ENCODE measurements at regions not wholly inside any gene's neighbourhood (a gene's known extent, or its start where the extent isn't known, plus 50 kb on each side); places are given as distances from the start of the nearest gene placed in this dataset.
A peak's percentile ranks its signal among the peaks of the same experiment; 100 is the strongest.

DNA sequence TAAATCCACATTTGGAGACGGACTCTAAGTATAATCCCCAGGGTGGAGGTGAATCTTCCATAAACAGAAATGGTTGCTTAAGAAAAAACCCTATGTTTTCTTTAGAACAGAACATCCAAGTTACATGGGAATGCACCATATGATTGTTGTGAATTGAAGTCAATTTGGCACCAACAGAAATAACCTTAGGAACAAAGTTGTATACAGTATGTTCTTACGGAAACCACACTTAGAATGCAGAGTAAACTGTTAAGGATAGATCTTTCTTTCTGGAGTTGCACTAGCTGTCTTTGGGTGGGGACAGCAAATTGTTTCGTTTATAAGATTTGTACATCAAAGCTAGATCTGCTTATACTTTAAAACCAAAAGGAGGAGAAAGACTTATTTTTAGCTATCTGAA lies 316.4 kb downstream of the PTEN start:
- no peak for DNase-seq

DNA sequence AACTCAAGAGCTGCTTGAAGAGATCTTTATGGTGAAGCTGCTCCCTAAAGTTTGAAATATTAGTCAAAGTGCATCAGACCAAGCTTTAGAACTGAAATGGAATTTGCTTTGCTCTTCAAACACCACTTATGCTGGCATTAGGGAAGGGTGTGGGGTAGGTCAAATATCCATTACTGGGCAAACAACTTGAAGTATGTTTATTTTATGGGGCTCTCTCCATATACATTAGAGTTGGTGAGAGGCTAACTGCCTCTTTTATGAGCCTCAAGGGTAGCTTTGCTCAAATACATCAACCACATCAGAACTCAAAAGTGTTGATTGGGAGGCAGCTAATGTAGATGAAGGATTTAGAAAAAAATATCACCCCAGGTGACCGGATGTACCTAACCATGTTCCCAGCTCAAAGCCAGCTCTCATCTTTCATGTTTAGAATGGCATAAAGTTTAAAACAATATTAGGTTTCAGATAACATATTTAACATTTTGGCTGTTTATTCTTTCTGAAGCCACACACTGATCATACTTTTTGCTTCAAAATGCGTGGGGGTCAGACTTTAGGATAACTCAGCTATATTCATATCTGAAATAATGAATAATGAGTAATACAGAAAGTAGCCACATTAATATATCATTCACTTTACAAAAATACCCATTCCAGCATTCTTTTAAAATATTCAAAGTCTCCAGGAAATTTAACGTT lies 318.6 kb downstream of the PTEN start:
- peak; percentile 34 to 47 for DNase-seq

GRCh38 chr10:88182601-88182930 lies 319.1 kb downstream of the PTEN start:
- no peak for DNase-seq

DNA sequence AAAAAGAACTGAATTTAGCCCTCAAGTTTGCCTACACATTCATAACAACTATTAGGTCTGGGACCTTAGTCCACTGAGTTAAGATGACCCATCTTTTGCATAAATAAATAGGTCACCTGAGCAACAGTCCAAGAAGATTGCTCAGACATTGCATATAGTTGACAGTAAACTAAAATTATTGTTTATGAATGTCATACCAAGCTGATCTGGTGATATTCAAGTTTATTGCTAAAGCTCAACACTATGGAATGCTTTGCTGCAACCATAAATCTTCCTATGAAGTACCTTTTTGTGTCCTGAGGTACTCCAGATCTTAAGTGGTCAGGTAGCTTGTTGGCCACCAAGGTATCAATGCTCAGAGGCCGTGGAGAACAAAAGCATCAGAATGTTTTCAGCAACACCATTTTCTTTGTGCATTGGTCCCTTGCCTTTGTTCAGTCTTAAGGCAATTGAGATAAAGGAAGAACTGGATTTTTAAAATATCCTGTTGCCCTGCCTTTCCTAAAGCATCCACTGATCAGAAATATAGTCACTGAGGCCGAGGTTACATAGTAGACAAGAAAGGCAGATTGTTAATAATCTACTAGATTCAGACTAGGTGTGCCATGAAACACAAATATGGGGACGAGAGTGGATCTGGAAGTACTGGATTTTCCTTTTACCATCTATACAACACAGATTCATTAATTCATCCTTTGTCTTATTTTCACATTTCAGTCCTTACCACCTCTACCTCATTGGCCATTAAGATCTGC lies 321.3 kb downstream of the PTEN start:
- DNase-seq: no peak

- DNase-seq: no peak
Measured at GRCh38 chr10:88185830-88186229, 322.4 kb downstream of the PTEN start.

DNA sequence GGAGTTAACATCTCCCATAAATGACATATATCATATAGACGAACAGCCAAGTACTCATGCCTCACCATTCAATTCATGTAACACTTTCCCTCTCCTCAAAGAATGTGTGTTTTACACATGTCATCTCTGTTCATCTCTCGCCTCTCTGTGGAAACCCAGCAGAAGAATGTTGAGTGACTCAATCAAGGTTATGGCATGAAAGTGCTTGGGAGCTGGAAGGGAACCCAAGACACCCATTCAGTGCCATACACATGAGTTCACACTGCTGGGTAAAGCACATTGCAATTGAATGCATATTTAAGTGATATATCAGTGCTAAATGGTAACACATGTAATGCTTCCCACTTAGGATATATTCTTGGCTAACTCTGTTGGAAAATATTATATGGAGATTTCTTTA lies 322.9 kb downstream of the PTEN start:
- DNase-seq: no peak

- no peak for DNase-seq
Measured at GRCh38 chr10:88187472-88187871, 324.0 kb downstream of the PTEN start.

DNA sequence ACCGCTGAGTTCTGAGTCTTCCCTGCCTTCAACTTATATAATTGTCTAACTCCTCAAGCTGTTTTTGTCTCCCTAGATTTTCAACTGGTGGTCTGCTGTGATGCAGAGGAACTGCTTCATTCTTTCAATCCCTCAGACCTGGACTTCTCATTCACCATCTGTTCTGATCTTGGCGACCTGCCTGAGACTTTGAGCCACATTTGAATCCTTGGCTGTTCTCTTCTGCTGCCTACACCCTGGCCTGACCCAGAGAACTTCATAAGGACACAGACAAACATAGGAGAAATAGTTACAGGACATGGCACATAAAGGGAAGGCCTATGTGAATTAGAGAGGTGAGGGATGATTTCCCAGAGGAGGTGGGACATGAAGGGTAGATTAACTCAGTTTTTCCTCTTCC lies 326.7 kb downstream of the PTEN start:
- DNase-seq: no peak

- DNase-seq: no peak
Measured at GRCh38 chr10:88190540-88191235, 327.3 kb downstream of the PTEN start.

GRCh38 chr10:88193018-88193417 lies 329.6 kb downstream of the PTEN start:
- DNase-seq: no peak

DNA sequence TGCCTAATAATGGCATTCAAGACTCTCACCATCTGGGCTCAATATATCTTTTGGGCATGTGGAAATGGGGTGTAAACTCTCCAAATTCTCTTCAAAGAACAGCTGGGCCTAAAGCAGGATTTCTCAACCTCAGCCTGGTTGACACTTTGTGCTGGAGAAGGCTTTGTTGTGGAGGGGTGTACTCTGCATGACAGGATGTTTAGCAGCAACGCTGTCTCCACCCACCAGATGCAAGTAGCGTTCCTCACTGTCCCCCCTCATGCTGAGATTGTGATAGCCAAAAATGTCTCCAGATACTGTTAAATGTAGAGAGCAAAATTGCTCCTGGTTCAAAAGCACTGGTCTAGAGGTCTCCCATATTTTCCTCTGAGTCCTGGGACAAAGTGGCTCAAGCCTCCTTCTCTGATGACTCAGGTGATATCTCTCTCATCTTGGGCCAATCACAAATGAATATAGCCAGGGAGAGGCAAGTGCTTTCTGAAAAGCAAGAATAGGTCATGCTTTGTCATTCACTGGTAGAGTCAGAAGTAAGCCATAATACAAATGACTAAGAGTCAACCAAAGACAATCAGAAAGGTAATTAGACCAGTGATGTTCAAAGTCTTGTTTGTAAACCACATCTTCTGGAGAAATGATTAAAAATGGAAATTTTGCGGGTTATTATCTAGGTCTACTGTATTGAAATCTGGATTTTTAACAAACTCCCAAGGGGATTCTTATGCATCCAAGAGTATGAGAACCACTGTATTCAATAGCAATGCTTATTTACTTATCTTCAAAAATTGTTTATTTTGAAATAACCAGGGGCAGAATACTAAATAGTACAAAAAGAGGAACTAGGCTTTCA lies 330.8 kb downstream of the PTEN start:
- DNase-seq: no peak

- DNase-seq: no peak
Measured at GRCh38 chr10:88194961-88195367, 331.5 kb downstream of the PTEN start.

DNA sequence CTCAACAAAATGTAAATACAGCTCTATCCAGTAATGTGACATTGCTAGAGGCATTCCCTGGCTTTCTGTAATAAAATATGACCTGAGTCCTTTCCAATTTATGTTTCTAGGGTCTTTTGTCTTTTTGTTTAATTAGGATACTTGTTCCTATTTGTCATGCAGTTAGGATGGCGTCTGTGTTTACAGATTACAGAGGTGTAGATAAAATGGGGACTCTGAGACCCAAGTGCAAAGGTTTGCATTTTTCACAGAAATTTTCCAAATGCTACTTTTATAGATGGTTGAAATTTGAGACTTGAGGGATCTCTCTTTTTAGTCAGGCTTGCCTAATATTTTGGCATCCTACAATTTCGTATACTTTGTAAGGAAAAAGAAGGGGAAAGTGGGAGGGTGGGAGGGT lies 332.4 kb downstream of the PTEN start:
- DNase-seq: no peak

DNA sequence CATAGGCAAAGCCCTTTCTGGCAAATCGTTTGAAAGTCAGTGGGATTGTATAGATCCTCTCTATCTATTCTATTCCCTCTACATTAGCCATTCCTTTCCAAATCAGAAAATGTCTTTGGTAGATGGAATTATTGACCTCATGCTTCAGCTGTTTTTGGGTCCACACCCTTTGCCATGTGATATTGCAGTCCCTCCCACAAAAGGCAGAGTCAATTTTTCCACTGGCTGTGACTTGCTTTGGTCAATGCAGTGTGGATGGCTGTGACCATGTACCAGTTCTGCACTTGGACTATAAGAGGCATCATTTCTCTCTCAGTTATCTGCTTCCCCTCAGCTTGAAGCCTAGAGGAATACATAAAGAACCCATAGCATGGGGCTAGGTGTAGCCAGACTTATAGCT lies 332.9 kb downstream of the PTEN start:
- no peak for DNase-seq

- no peak for DNase-seq
Measured at GRCh38 chr10:88198023-88198422, 334.6 kb downstream of the PTEN start.

- DNase-seq: no peak
Measured at GRCh38 chr10:88200312-88201032, 337.0 kb downstream of the PTEN start.

DNA sequence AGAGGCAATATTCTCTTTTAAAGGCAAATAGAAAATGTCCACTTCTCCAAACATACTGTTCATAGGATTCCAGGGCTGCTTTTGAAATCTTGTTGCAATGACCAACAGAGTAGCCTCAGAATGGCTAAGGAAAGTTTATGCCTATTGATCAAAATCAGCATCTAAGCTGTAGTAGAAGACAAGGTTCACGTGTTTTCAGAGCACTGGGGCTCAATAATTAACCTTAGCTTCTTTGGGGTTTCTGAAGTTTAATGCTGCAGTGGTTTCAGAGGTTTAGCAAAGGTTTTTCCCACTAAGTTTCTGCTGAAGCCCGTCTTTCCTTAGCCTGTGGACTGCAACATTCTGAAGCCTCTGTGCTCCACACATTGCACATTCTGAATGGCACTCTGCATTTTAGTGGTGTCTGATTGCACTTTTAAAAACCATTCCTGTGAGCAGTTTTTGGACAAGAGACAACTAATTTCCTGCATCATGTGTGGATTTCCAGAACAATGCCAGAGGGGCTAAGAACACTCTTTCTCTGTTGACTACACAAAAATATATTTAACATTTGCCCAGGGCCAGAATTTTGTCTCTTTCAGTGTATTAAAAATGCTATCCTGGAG lies 342.5 kb downstream of the PTEN start:
- no peak for DNase-seq

DNA sequence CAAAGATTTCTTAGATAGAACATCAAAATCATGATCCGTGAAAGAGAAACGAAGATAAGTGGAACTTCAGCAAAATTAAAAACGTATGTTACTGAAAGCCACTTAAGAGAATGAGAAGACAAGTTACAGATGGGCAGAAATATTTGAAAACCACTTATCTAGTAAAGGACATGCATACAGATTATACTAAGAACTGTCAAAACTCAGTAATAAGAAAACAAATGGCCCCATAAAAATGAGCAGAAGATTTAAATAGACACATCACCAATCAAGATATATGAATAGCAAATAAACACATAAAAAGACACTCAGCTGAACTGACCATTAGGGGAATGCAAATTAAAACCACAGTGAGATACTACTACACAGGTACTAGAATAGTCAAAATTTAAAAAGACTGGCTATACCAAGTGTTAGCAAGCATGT lies 343.7 kb downstream of the PTEN start:
- DNase-seq: no peak

DNA sequence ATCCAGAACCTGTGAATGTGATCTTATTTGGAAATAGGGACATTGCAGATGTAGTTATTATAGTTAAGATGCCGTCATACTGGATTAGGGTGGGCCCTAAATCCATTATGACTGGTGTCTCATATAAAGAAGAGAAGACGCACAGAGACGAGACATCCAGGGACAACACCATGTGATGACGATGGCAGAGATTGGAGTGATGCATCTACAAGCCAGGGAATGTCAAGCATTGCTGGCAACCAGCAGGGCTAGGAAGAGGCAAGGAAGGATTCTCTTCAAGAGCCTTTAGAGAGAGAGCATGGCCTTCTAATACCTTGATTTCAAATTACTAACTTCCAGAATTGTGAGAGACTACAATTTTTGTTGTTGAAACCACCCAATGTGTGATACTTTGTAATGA lies 345.8 kb downstream of the PTEN start:
- no peak for DNase-seq

DNA sequence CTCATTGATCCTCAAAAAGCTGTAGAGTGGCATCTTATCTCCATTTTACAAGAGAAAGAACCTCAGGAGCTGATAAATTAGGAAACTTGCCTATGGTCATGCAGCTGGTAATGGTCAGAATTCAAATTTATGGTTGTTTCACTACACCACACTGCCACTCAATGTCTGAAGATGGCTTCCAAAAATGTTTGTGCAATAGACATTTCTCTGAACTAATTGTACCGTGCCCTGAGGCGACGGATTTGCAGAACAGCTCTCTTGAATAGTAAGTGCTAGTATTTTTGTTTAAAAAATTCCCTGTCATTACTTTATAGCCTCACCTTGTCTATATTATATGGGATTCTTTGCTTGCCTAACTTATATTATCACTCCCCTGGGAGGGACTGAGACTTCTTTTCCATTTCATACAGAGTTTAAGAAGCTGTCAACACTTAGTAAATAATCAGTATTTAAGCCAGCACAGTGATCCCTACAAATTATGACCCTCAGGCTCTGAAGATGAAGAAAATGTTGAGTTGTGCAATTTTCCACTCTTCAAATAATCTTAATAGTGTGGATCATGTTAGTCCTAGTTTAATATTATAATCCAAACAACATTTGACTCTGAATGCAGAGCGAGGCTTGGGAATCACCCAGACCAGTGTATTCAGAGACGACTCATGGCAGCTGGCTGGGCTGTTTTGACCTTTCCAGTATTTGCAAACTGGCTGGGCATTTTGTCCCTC lies 346.6 kb downstream of the PTEN start:
- DNase-seq: no peak

DNA sequence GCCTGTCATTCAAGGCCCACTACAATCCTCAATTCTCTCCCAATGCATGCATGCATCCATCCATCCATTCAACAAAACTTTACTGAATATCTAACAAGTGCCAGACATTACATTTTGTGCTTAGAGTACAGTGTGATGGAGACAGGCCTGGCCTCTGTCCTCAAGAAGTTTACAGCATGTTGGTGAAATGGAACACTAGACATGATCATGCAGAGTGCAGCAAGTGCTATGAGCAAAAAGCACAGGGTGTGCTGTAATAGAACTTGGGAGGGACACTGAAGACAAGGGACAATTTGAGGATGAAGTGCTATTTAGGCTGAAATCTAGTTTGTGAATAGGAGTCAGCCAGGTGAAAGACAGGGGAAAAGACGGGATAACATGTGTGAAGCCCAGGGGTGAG lies 347.8 kb downstream of the PTEN start:
- DNase-seq: no peak

Data from SHP77 (cell line).